Stimulated activated CD8-positive, alpha-beta memory T cell treated with anti-CD3 and anti-CD28 coated beads, Interleukin-4, amount 100 ng/mL, for 24 hours (primary cell): ENCODE measurements at regions not wholly inside any gene's neighbourhood (a gene's known extent, or its start where the extent isn't known, plus 50 kb on each side); places are given as distances from the start of the nearest gene placed in this dataset.
A peak's percentile ranks its signal among the peaks of the same experiment; 100 is the strongest.
"Not testable (repeated sequence)": the region's sequence is repeated elsewhere in the genome, so short reads cannot be mapped to it uniquely, and the experiment has no call there.

Experiments
- DNase-seq: peaks from one replicate; pipeline ENCODE4 v3.0.0-alpha.2; 2020; ENCODE audit warnings: low read depth

DNA sequence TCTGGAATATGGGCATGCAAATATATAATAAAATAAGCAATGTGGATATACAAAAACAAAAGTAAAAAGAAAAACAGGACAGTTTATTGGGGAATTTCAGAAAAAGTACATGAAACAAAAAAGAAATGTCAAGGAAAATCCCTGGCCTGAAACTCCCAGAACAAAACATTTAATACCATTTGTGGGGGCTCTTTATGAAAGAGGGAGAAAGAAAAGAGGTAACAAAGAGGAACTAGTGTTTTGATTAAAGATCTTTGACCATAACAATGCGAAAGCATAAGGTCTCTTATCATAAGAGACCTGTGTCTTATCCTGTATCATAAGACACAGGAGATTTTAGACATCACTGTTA is 88.6 kb upstream of the ARID1B start:
- no peak for DNase-seq

- no peak for DNase-seq
These were observed 89.2 kb upstream of the ARID1B start for GRCh38 chr6:156687789-156688619.

GRCh38 chr6:156686995-156687788 is 90.0 kb upstream of the ARID1B start:
- peak; percentile 71 for DNase-seq

GRCh38 chr6:156686301-156686994 is 90.7 kb upstream of the ARID1B start:
- peak; percentile 16 for DNase-seq

DNA sequence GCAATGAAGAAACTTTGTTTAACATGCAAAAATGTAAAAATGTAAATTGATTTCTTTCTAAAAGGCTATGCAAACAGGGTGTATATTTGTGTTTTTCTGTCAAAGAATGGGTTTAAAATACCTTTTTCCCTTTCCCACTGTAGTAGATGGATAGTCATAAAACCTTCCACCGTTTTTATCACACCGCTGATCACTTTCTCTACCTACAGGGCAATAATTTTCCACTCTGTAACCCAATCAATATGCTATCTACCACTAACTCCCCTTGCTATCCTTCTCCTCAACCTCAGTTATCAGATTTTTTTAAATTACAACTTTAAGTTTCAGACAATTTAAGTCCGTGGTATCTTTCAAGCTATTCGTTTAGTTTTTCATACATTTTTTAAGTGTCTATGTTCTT is 91.4 kb upstream of the ARID1B start:
- no peak for DNase-seq

- DNase-seq: no peak
These were observed 93.4 kb upstream of the ARID1B start for GRCh38 chr6:156683821-156684220.

GRCh38 chr6:156676721-156677120 is 100.5 kb upstream of the ARID1B start:
- DNase-seq: no peak

DNA sequence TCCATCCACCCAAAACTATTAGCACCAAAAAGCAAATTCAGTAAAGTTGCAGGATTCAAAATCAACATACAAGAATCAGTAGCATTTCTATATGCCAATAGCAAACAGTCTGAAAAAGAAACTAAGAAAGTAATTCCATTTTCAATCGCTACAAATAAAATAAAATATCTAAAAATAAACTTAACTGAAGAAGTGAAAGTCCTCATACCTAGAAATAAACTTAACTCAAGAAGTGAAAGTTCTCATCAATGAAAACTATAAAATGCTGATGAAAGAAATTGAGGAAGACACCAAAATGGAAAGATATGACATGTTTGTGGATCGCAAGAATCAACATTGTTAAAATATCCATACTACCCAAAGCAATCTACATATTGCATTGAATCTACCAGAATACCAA is 103.0 kb upstream of the ARID1B start:
- no peak for DNase-seq

DNA sequence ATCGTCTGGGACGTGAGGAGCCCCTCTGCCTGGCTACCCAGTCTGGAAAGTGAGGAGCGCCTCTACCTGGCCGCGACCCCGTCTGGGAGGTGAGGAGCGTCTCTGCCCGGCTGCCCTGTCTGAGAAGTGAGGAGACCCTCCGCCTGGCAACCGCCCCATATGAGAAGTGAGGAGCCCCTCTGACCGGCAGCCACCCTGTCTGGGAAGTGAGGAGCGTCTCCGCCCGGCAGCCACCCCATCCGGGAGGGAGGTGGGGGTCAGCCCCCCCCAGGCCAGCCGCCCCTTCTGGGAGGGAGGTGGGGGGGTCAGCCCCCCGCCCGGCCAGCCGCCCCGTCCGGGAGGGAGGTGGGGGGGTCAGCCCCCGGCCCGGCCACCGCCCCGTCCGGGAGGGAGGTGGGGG is 107.1 kb upstream of the ARID1B start:
- DNase-seq: not testable (repeated sequence)

DNA sequence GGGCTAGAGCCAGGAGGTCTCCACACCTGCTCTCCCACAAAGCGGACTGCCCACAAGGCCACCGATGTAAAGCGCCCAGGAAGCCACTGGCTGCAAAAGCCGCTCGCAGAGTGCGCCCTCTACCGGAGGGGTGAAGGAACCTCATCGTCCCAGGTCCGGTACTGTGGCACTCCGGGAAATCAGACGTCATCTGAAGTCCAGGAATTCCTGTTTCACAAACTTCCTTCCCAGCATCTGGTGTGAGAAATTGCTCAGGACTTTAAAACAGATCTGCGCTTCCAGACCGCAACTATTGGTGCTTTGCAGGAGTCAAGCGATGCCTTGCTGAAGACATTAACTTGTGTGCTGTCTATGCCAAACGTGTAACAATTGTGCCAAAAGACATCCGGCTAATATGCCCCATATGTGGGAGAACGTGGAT is 115.1 kb upstream of the ARID1B start:
- no peak for DNase-seq

DNA sequence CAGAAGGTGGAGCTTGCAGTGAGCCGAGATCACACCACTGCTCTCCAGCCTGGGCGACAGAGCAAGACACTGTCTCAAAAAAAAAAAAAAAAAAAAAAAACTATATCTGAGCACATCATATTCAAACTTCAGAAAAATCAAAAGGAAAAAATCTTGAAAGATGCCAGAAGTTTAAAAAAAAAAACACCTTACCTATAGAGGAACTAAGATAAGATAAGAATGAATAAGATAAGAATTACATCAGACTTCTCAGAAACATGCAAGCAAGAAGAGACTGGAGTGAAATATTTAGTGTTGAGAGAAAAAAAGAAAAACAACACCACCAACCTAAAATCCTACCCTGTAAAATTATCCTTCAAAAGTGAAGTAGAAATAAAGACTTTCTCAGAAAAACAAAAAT is 116.8 kb upstream of the ARID1B start:
- no peak for DNase-seq

GRCh38 chr6:156659822-156660198 is 117.4 kb upstream of the ARID1B start:
- no peak for DNase-seq

GRCh38 chr6:156658966-156659821 is 118.0 kb upstream of the ARID1B start:
- no peak for DNase-seq

GRCh38 chr6:156658186-156658965 is 118.8 kb upstream of the ARID1B start:
- DNase-seq: no peak

DNA sequence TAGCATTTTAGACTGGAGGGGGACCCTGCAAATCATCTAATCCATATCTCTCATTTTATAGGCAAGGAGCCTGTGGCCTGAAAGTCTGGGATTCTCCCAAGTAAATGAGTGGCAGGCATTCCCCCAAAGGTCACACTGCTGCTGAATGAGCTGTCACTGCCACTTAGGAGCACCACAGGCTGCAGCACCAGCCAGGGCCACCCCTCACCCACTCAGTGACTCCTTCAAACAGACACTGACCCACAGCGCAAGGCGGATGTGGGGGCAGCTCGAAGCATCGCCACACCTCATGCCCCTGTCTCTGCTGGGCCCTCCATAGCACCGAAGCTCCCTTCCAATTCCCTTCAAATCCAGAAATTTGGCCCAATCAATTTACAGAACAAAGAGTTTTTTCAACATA is 119.9 kb upstream of the ARID1B start:
- no peak for DNase-seq

DNA sequence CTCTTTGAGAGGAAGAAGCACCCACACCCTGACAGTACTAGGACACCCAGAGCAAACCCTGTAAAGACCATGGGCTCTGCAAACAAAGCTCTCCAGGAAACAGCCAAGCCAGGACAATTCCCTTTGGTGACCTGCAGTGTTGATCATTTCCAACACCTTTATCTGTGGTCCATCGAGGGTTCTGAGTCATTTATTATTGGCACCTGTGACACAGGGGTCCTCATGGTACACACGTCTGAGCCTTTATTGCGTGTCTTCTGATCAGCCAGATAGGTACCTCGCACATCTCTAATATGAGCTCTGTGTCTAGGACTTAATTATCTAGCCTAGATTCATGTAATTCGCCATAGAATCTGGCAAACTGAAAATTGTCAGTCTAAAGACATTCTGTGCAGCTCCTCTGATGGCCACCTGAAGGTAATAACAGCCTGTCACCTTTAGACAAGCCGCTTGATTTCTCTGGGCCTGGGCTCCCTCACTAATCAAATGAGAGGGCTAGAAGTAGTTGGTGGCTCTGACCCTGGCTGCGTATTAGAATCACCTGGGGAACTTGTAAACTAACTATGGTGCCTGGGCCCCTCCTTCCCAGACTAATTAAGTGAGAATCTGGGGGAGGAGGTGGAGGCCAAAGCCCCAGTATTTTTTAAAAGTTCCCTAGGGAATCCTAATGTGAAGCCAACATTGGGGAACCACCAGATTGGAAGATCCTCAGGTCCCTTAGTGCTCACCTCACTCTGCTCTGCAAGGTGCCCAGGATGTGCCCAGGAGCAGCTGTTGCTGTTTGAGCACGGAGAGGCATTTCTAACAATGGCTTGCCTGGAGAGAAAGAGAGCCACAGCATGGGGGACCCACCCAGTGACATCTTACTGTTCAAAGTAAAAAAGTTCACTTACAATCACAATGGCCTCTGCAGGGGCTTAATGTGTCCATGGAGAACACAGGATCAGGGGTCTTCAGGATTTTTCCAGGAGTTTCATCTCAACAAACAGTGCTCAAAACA is 122.0 kb upstream of the ARID1B start:
- DNase-seq: no peak

DNA sequence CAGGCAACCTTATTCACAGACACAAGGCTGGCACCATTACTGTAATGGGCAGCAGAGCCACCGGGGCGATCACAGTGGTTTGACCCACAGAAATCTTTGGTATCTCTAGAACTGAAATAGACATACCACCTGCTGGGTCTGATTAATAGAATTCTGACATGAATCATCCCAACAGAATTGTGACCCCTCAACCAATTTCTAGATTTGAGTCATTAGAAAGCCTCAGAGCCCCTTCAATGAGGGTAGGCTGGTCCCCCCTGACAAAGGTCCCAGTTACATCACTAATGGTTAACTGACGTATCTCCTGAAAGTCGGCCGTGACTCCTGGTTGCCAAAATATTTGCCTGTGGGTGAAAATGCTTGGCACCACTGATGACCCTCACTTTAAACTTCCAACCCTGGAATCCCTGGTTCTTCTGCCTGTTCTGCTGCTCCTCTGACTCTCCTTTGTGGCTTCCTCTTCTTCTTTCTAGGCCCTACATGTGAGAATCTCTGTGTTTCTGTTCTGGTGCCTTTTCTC is 124.9 kb upstream of the ARID1B start:
- DNase-seq: no peak

GRCh38 chr6:156651486-156651885 is 125.7 kb upstream of the ARID1B start:
- DNase-seq: no peak

DNA sequence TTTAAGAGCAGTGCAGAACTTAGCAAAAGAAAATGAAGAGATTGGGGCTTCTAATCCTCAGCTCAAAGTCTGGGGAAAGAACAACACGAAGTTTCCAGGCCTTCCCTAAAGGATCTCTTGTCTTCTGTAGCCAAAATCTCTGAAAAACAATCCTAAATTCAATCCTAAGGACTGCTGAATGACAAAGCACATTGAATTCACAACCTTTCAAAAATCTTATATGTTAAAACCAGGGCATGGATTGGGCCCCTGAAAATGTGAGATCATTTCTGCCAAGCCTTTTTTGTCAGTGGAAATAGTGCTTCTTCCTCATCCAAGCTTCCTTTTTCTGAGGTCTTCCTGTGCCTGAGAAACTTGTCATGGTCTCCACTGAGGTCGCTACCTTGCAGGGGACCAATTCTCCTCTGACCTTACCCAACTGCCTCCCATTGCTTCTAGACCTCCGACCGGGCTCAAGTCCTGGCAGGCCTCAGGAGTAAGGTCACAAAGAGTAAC is 126.2 kb upstream of the ARID1B start:
- no peak for DNase-seq
